ENCODE measurements at regions not wholly inside any gene's neighbourhood (a gene's known extent, or its start where the extent isn't known, plus 50 kb on each side); places are given as distances from the start of the nearest gene placed in this dataset.

- H3K4me1 Mint-ChIP-seq = no peaks in the 10 kb centered on the region
- WGBS (ENCODE audit: extremely low coverage, insufficient read length, low lambda C conversion rate) = no CpG with 5 or more reads among the region's 4 CpGs
- Histone ChIP-seq H4K5ac (ENCODE audit: insufficient read length, low read depth, low read length) (no peak overlapping the region), H4K20me1 (ENCODE audit: control insufficient read depth, insufficient read depth, insufficient read length) (no peaks in the 10 kb centered on the region), H3K27me3 (ENCODE audit: insufficient read depth, low read length) (no peaks in the 10 kb centered on the region), H2BK5ac (ENCODE audit: insufficient read length, low read length) (no peak overlapping the region), H2BK120ac (ENCODE audit: low read depth, low read length, poor library complexity, severe bottlenecking) (no peak overlapping the region), H3K18ac (ENCODE audit: insufficient read length, low read depth, low read length) (no peak overlapping the region), H2AFZ (ENCODE audit: low read length) (no peak overlapping the region), H3K4me1 (ENCODE audit: insufficient read depth, low read length) (no peaks in the 10 kb centered on the region), H3K14ac (ENCODE audit: insufficient read depth, low read length) (no peak overlapping the region), H3K56ac (ENCODE audit: insufficient read length, low read depth, low read length) (no peak overlapping the region), H3K23me2 (ENCODE audit: insufficient read length, low read depth, low read length, poor library complexity, severe bottlenecking) (no peaks in the 10 kb centered on the region), H2BK15ac (ENCODE audit: low read depth, low read length) (no peak overlapping the region), H3K79me2 (ENCODE audit: insufficient read depth, low read length) (no peaks in the 10 kb centered on the region), H3K4me2 (ENCODE audit: insufficient read depth, insufficient read length, low read length) (no peak overlapping the region), H3K4ac (ENCODE audit: low read depth, low read length) (no peak overlapping the region), H4K8ac (replicated peaks; ENCODE audit: insufficient read length, low read depth, low read length) (no peak overlapping the region), H2AK5ac (ENCODE audit: insufficient read length, low read length) (no peak overlapping the region), H3K23ac (ENCODE audit: insufficient read length, low read depth, low read length) (no peak overlapping the region), H3T11ph (ENCODE audit: low read length) (no peak overlapping the region), H3K27ac (ENCODE audit: insufficient read length, low read depth, low read length) (no peak overlapping the region), H3K9me3 (ENCODE audit: control insufficient read depth, low read depth, low read length) (no peaks in the 10 kb centered on the region), H4K91ac (ENCODE audit: insufficient read length, low read depth, low read length) (no peak overlapping the region), H3K79me1 (ENCODE audit: insufficient read depth, low read depth, low read length, poor library complexity, severe bottlenecking) (no peaks in the 10 kb centered on the region), H2BK20ac (ENCODE audit: low read depth, low read length, poor library complexity, severe bottlenecking) (no peak overlapping the region), H2BK12ac (ENCODE audit: insufficient read length, low read depth, low read length) (no peak overlapping the region), H3K9ac (ENCODE audit: extremely low read depth, insufficient read length, low read length) (no peak overlapping the region)
- no peak overlapping the region for H3K27ac Mint-ChIP-seq
- no peaks in the 10 kb centered on the region for H3K9me3 Mint-ChIP-seq
- no peak for DNase-seq
- no peak for TF ChIP-seq CTCF (conservative IDR thresholded peaks at IDR 0.05)
- H3K27me3 Mint-ChIP-seq (ENCODE audit: low read depth) = no peaks in the 10 kb centered on the region
- no peak overlapping the region for H3K4me3 Mint-ChIP-seq
- H3K36me3 Mint-ChIP-seq (ENCODE audit: insufficient read depth in 1 of 3, low read depth in 3 of 3) = no peaks in the 10 kb centered on the region
Measured at GRCh38 chr5:29561564-29561963, 1631.9 kb upstream of the CDH6 start.

Measured in H9 (cell line).